ENCODE measurements at regions not wholly inside any gene's neighbourhood (a gene's known extent, or its start where the extent isn't known, plus 50 kb on each side); places are given as distances from the start of the nearest gene placed in this dataset.
"Not testable (repeated sequence)": the region's sequence is repeated elsewhere in the genome, so short reads cannot be mapped to it uniquely, and the experiment has no call there.

GRCh38 chr4:34335556-34335955, 1908.8 kb downstream of the ARAP2 start:
- TF ChIP-seq YY1 (IDR thresholded peaks at IDR 0.05; ENCODE audit: insufficient read depth, insufficient read length); SUZ12 (IDR thresholded peaks at IDR 0.05; ENCODE audit: extremely low read depth, insufficient read depth, insufficient read length); ZNF274 (IDR thresholded peaks at IDR 0.05; ENCODE audit: low read depth, low read length): not testable (repeated sequence)

All from NT2/D1 (cell line).